ENCODE measurements at regions not wholly inside any gene's neighbourhood (a gene's known extent, or its start where the extent isn't known, plus 50 kb on each side); places are given as distances from the start of the nearest gene placed in this dataset.

DNA sequence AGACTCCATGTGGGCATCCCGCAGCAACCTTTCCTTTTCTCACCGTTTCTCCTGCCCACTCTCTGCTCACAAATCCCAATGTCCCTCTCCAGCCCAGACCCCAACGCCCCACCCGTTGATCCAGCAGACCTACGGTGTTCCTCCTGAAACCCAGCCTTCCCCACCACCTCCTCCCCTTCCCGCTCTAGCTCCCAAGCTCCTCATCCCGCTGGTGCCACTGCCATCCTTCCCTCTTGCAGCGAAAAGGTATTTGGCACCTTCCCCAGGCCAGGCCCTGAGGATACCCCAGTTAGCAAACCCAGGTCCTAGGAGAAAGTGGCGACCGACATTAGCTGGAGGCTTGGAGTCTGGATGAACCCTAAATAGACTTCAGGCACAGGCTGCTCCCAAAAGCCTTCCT is 84.0 kb upstream of the RTL6 start:
- TF ChIP-seq, protein P1, sequence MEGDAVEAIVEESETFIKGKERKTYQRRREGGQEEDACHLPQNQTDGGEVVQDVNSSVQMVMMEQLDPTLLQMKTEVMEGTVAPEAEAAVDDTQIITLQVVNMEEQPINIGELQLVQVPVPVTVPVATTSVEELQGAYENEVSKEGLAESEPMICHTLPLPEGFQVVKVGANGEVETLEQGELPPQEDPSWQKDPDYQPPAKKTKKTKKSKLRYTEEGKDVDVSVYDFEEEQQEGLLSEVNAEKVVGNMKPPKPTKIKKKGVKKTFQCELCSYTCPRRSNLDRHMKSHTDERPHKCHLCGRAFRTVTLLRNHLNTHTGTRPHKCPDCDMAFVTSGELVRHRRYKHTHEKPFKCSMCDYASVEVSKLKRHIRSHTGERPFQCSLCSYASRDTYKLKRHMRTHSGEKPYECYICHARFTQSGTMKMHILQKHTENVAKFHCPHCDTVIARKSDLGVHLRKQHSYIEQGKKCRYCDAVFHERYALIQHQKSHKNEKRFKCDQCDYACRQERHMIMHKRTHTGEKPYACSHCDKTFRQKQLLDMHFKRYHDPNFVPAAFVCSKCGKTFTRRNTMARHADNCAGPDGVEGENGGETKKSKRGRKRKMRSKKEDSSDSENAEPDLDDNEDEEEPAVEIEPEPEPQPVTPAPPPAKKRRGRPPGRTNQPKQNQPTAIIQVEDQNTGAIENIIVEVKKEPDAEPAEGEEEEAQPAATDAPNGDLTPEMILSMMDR (IDR thresholded peaks at IDR 0.05; ENCODE audit: low read depth, low read length, poor library complexity, severe bottlenecking) = no peak
- TF ChIP-seq EZH2phosphoT487 (IDR thresholded peaks at IDR 0.05; ENCODE audit: borderline replicate concordance, low read length) = no peak

All from DOHH2 (cell line).